SU-DHL-6 (cell line): ENCODE measurements at regions not wholly inside any gene's neighbourhood (a gene's known extent, or its start where the extent isn't known, plus 50 kb on each side); places are given as distances from the start of the nearest gene placed in this dataset.

Source experiments
- H2AFZ ChIP-seq: fragments of 200-600 bp; sonication (generic); 2 replicates; pipeline ENCODE4 v1.6.1; 2014; ENCODE audit warnings: low read depth, mild to moderate bottlenecking, moderate library complexity, mixed read lengths, antibody characterized with exemption, low read length; ENCODE audit not compliant: severe bottlenecking
- H3F3A ChIP-seq: fragments of 200-600 bp; shearing (Covaris generic); 2 replicates; pipeline ENCODE4 v1.6.0; 2016; ENCODE audit warnings: antibody characterized with exemption, mild to moderate bottlenecking; ENCODE audit not compliant: insufficient read depth
- H3K27ac ChIP-seq: fragments of 200-600 bp; sonication (generic); 2 replicates; pipeline ENCODE4 v1.5.1; 2016; ENCODE audit warnings: low read depth, mild to moderate bottlenecking, low read length, moderate library complexity, mixed read lengths
- H3K27me3 ChIP-seq: fragments of 200-600 bp; sonication (generic), shearing (Covaris generic); 2 replicates; pipeline ENCODE4 v1.6.0; 2014; ENCODE audit warnings: mild to moderate bottlenecking, low read length
- H3K36me3 ChIP-seq: fragments of 200-600 bp; sonication (generic); 2 replicates; pipeline ENCODE4 v1.6.1; 2014; ENCODE audit warnings: mild to moderate bottlenecking, low read length, mixed read lengths
- H3K4me2 ChIP-seq: fragments of 300-600, 200-600 bp; shearing (Covaris generic), sonication (generic); 2 replicates; pipeline ENCODE4 v1.6.0; 2014; ENCODE audit warnings: low read length, low read depth, mild to moderate bottlenecking; ENCODE audit not compliant: poor library complexity, severe bottlenecking
- H3K4me3 ChIP-seq: fragments of 200-600 bp; sonication (generic); 2 replicates; pipeline ENCODE4 v1.5.1; 2014; ENCODE audit warnings: antibody characterized with exemption, low read length, mild to moderate bottlenecking, mixed read lengths; ENCODE audit not compliant: insufficient read depth, poor library complexity, severe bottlenecking
- H3K79me2 ChIP-seq: fragments of 200-600 bp; sonication (generic); 2 replicates; pipeline ENCODE4 v1.6.1; 2014; ENCODE audit warnings: mild to moderate bottlenecking, low read length, moderate library complexity; ENCODE audit not compliant: insufficient read depth
- H3K9ac ChIP-seq: fragments of 200-600 bp; sonication (generic); 2 replicates; pipeline ENCODE4 v1.7.0; 2014; ENCODE audit warnings: mild to moderate bottlenecking, low read length
- H3K9me2 ChIP-seq: fragments of 200-600 bp; sonication (generic); replicated peaks from 2 replicates; pipeline ENCODE4 v1.6.1; 2014; ENCODE audit warnings: low read length; ENCODE audit not compliant: insufficient read depth
- H3K9me3 ChIP-seq: fragments of 200-600 bp; sonication (generic); 2 replicates; pipeline ENCODE4 v1.6.1; 2014; ENCODE audit warnings: low read length, mixed read lengths; ENCODE audit not compliant: insufficient read depth
- H4K20me1 ChIP-seq: fragments of 200-600 bp; sonication (generic); 2 replicates; pipeline ENCODE4 v1.6.1; 2014; ENCODE audit warnings: low read depth, mild to moderate bottlenecking, antibody characterized with exemption, low read length, moderate library complexity, mixed read lengths
- CTCF ChIP-seq: fragments of 200-600 bp; sonication (generic); IDR thresholded peaks from one replicate; pipeline ENCODE4 v1.5.1; 2017; ENCODE audit warnings: antibody characterized with exemption, mild to moderate bottlenecking, low read length, moderate library complexity; ENCODE audit not compliant: insufficient read depth, poor library complexity, severe bottlenecking
- EZH2phosphoT487 ChIP-seq: fragments of 200-600 bp; sonication (generic), shearing (Covaris generic); conservative IDR thresholded peaks from 2 replicates; pipeline ENCODE4 v1.6.1; 2018; ENCODE audit warnings: mild to moderate bottlenecking, antibody characterized with exemption, low read length, moderate library complexity, mixed read lengths

- no peak overlapping the region for H3K4me2 ChIP-seq
These were observed 120.3 kb downstream of the BDH1 start for GRCh38 chr3:197435426-197435825.

GRCh38 chr3:197434830-197435229, 120.9 kb downstream of the BDH1 start:
- Histone ChIP-seq H3K9ac (no peak overlapping the region), H3K27ac (no peak overlapping the region), H3K36me3 (no peaks in the 10 kb centered on the region), H3K27me3 (no peaks in the 10 kb centered on the region), H3K4me2 (no peak overlapping the region), H4K20me1 (no peaks in the 10 kb centered on the region), H3K4me3 (no peak overlapping the region), H3K9me3 (no peaks in the 10 kb centered on the region), H3K79me2 (no peaks in the 10 kb centered on the region), H3K9me2 (no peaks in the 10 kb centered on the region), H3F3A (no peaks in the 10 kb centered on the region), H2AFZ (no peak overlapping the region)
- TF ChIP-seq CTCF (no peak), EZH2phosphoT487 (no peak)

More at GRCh38 chr3:197435426-197435825, 120.3 kb downstream of the BDH1 start:
- H4K20me1 ChIP-seq = no peaks in the 10 kb centered on the region
- H2AFZ ChIP-seq = no peak overlapping the region
- no peak overlapping the region for H3K4me3 ChIP-seq
- TF ChIP-seq CTCF (no peak), EZH2phosphoT487 (no peak)
- H3K9me3 ChIP-seq = no peaks in the 10 kb centered on the region
- H3K27me3 ChIP-seq = no peaks in the 10 kb centered on the region
- no peak overlapping the region for H3K27ac ChIP-seq
- no peak overlapping the region for H3K9ac ChIP-seq
- H3F3A ChIP-seq = no peaks in the 10 kb centered on the region
- no peaks in the 10 kb centered on the region for H3K9me2 ChIP-seq
- no peaks in the 10 kb centered on the region for H3K36me3 ChIP-seq
- H3K79me2 ChIP-seq = no peaks in the 10 kb centered on the region

- H3K9me3 ChIP-seq = no peaks in the 10 kb centered on the region
- no peak overlapping the region for H3K27ac ChIP-seq
These were observed 123.2 kb downstream of the BDH1 start for GRCh38 chr3:197432384-197433127.

More at GRCh38 chr3:197432384-197433127, 123.2 kb downstream of the BDH1 start:
- TF ChIP-seq CTCF (no peak), EZH2phosphoT487 (no peak)
- Histone ChIP-seq H4K20me1 (no peaks in the 10 kb centered on the region), H3K27me3 (no peaks in the 10 kb centered on the region), H2AFZ (no peak overlapping the region), H3F3A (no peaks in the 10 kb centered on the region), H3K79me2 (no peaks in the 10 kb centered on the region), H3K9ac (no peak overlapping the region), H3K9me2 (no peaks in the 10 kb centered on the region), H3K4me2 (no peak overlapping the region), H3K36me3 (no peaks in the 10 kb centered on the region), H3K4me3 (no peak overlapping the region)
